ENCODE measurements at regions not wholly inside any gene's neighbourhood (a gene's known extent, or its start where the extent isn't known, plus 50 kb on each side); places are given as distances from the start of the nearest gene placed in this dataset.

DNA sequence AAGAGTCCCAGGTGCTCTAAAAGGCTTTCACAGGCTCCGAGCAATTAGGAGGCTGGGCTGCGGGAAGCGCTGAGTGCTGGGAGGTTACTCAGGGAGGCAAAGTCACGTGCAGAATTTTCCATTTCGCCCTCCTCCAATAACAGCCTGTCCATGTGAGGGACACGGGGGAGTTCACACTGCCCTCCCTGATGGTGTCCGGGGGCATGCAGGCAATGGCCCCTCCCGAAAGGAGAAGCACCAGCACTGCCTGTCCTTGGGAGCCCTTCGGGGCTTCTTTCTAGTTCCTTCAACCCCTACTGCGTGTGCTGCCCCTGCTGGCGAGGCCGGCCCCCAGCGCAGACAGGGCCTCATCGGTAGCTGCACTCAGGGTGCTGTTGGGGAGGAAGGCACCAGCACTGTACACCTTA, 63.1 kb upstream of the HPCAL1 start:
- TF ChIP-seq, protein P1, sequence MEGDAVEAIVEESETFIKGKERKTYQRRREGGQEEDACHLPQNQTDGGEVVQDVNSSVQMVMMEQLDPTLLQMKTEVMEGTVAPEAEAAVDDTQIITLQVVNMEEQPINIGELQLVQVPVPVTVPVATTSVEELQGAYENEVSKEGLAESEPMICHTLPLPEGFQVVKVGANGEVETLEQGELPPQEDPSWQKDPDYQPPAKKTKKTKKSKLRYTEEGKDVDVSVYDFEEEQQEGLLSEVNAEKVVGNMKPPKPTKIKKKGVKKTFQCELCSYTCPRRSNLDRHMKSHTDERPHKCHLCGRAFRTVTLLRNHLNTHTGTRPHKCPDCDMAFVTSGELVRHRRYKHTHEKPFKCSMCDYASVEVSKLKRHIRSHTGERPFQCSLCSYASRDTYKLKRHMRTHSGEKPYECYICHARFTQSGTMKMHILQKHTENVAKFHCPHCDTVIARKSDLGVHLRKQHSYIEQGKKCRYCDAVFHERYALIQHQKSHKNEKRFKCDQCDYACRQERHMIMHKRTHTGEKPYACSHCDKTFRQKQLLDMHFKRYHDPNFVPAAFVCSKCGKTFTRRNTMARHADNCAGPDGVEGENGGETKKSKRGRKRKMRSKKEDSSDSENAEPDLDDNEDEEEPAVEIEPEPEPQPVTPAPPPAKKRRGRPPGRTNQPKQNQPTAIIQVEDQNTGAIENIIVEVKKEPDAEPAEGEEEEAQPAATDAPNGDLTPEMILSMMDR (IDR thresholded peaks at IDR 0.05), result no peak
- TF ChIP-seq POLR2A (IDR thresholded peaks at IDR 0.05) (no peak), POLR2AphosphoS5 (IDR thresholded peaks at IDR 0.05) (no peak)
